ENCODE measurements at regions not wholly inside any gene's neighbourhood (a gene's known extent, or its start where the extent isn't known, plus 50 kb on each side); places are given as distances from the start of the nearest gene placed in this dataset.

DNA sequence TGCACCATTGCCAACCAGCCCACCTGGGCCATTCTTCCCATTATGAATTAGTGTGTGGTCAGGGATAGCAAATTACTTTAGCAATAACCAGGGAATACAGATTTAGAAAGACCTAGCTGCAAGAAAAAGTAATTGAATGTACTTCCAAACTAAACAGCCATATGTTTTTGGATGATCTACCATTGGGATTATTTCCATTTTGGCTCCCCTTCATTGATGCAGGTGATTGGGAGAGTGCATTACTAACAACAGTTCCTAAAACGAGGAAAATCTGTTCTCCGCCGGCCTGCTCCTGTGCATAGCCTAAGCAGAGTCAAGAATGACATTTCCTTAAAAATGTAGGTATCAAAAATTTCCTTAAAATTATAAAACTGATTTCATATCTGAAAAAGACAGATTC lies 58.5 kb downstream of the MAIP1 start:
- no peak for DNase-seq (ENCODE audit: low read depth)

DNA sequence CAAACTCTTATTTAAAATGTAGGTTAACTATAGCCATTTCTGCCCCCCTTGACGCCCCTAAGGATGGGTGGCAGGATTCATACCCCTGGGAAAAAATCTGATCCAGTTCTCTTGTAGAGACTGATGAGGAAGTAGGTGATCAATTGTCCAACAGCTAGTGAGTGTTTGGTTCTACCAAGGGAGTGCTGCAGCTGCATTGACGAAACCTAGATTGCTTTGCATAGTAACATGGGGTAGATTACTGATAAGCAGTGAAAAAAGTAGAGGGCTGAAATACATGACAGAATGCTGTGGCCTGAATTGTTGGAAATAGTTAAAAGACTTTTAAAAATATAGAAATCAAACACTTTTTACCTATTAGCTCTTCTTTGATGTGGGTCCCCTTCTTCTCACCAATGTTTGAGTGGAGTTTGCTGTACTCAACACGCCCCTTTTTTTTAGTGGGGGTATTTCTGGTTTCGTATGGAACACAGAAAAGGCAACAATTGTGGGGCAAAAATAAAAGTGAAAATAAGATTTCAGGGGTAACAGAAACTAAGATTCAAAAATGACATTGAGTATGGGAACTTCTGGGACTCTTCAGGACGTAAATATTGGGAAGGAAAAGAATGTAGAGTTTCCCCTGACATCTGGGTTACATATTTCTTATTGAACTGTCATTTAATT lies 66.2 kb downstream of the MAIP1 start:
- no peak for DNase-seq (ENCODE audit: low read depth)

DNA sequence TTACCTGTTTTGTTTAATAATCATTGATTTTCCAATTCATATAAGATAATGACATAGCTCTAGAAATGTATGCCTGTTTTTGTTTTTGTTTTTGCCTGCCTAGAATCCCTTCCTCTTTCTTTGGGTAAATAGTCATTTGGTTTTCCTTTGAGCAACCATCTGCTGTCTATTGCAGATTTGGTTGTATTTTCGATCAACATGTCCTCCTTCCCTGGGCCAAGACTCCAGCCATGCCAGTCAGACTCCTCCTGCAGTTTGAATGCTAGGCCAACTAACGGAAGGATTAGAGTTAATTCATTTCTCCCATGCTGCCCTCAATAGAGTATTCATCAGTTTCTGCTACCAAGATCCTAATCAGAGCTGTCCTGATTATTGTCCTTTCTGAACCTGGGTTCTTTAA lies 67.1 kb downstream of the MAIP1 start:
- DNase-seq (ENCODE audit: low read depth) = no peak

DNA sequence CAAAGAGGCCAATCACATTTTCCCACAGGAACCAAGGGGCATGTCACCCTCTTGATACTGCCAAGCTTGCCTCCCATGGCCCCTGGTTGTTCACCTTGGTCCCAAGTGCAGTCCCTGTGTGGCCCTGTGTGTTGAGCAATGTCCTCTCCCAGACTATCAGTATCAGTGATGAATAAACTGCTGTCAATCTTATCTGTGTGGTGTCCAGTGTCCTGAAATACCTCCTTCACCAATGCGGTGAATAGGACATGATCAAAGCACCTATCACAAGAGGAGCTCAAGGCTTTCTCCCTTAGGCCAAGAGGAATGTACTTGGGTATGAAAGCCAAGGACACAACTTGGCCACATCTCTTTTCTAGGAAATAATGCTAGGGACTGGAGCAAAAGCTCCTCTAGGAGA lies 68.2 kb downstream of the MAIP1 start:
- DNase-seq (ENCODE audit: low read depth) = no peak

DNA sequence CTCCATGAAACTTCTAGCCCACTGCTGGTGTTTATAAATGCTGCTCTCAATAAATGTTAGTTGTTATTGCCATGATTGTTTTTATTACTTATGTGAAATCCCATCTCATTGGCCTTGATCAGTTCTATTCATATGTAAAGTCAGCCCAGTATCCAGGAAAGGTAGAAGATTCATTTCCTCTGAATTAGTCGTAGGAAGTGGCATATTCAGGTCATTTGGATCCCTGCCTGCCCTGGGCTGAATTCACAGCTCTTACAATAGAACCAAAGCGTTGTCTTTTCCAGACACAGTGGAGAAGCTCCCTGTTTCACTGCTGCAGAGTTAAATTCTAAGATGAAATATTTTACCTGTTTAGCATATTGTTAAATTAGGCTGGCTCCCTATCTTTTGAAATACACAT lies 70.3 kb downstream of the MAIP1 start:
- DNase-seq (ENCODE audit: low read depth) = no peak

DNA sequence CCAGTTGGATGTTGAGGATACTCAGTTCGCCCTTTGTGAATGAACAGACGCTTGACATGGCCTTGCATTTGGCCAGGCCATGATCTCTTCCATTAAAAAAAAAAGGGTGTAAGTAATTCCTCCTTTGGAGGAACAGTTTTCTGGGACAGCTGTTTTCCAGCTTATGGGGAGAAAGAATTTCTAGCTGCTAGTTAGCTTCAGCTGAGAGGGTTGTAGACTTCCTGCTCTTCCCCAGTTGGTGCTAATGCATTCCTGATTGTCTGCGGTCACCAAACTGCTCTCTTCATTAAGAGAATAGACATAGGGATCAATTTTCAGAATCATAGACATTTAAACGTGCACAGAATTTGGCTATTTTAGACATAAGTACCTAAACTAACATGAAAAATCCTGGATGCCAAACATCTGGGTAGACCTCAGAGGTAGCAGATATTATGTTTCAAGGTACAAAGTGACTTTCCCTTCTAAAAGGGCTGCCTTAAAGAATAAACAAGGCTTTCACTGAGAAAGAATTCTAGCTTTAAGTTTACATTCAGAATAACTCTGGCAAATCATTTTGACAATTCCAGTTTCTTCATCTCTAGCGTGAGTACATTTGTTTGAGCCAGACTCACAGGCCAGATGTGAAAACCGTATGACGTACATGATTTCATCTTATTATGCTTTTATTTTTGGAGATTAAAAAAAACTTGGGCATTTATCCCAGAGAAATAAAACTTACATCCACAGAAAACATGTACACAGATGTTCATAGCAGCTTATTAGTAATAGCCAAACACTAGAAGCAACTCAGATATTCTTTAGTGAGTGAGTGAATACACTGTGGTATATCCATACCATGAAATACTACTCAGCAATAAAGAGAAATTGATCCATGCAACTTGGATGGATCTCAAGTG lies 71.2 kb downstream of the MAIP1 start:
- peak; percentile 63 for DNase-seq (ENCODE audit: low read depth)

DNA sequence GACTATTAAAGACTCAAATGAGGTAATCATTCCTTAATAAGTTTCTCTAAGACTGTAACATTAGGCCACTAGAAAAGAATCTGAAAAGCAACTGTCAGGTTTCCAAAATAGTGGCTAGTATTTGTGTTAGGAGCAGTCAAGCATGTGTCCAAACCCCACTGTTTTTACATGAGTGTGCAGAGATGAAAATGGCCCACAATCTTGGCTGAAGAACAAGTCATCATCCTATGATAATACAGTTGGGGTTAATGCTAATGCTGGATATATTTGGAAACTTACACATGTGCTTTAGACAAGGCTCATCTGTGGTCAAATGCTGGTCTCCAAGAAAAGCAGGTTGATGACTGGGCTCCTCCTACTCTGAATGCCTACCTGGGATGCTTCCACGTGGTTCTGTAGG lies 73.6 kb downstream of the MAIP1 start:
- no peak for DNase-seq (ENCODE audit: low read depth)

DNA sequence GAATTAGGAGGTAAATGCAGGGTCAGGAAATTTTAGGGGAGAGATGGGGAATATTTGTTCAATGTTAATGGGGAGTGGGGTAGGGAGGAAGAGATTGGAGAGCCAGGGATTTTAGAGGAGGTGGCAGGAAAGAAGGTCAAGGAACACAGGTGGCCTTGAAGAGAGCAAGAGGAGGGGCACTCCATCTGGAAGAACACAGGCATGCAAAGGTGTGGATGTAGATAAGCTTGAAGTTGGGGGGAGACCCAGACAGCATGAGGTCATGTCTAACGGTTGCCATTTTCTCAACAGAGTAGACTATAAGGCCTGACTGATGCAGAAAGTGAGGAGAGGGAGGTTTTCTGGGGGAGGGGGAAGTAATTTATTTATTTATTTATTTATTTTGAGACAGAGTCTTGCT lies 77.5 kb downstream of the MAIP1 start:
- no peak for DNase-seq (ENCODE audit: low read depth)

DNA sequence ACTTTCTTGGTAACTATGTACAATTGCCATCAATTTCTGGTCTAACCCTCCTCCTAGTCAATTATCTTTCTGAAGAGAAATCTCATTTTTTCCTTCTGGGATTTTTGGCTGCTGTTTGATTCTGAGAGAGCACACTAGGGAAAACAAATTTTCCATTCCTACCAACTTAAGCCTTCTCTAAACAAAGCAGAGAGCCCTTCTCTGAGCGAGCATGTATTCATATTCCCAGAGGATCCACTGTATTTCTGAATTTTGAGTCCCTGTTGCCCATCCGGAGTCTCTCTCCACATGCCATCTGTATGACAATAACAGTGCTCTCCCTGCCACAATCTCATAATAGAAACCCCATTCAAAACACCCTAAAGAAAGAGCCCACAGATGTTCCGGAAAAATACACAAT lies 78.5 kb downstream of the MAIP1 start:
- DNase-seq (ENCODE audit: low read depth) = no peak

DNA sequence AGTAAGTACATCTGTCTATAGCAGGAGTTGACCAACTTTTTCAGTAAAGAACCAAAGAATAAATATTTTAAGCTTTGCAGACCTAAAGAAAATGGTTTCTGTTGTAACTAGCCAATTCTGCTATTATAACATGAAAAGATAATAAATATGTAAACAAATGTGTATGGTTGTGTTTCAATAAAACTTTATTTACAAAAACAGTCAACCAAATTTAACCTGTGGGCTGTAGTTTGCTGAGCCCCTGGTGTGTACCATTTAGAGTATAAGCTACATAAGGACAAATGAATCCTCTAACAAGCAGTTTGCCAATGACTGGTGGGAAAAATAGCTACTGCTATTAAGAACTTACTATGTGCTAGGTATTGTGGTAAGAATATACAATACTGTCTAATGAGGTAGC lies 79.4 kb downstream of the MAIP1 start:
- no peak for DNase-seq (ENCODE audit: low read depth)

DNA sequence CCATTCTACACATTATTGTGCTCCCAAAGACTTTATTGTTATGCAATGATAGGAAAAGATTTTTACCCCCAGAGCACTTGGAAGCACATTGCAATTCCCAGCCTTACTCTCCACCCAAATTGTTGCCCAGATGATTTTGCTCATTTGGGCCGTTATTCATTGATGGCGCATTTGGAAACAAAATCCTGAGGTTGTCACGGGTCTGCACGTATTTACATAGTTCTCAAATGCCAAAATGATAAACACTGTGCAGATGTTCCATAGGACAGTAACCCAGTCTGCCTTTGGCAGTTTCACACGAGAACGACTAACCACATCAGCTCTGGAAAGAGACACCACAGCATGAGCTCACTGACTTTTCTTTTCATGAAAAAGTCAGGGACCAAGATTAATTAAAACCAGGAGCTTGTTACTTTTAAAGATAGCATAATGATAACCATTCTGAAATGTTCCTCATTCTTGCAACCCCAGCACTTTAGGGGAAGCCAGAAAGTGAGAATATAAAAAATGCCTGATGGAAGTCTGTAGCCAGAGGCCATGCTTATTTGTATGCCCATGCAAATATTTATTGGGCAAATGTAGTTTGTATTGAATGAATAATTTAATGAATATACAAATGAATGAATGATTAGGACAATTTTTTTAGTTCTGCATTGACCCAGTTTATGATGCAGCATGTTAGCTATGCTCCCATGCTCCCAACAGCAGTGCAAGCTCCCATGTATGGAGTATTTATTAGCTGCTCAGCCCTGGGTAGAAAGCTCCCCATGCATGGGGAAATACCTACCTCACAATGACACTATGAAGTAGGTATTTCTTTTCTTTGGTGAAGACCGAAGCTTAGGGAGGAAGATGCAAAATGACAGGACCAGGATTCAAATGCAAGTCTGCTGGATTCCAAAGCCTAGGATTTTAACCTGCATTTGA lies 84.6 kb downstream of the MAIP1 start:
- peak; percentile 99 for DNase-seq (ENCODE audit: low read depth)

DNA sequence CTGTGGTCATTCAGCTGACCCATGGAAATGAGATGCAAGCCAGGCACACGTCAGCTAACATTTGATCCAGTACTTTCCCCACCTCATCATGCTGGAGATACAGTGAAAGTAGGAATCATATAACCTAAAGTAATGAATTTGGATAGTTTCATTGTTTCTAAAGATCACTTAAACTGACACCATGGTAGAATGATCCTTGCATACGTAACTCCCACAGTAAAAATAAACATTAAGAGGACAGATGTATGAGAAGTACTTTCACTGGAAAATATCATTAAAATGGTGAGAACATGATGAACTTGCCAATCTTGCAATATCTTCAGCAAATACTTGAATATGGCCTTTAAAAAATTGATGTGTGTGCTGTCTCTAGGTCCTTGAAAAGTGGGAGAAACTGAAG lies 85.4 kb downstream of the MAIP1 start:
- DNase-seq (ENCODE audit: low read depth) = no peak

DNA sequence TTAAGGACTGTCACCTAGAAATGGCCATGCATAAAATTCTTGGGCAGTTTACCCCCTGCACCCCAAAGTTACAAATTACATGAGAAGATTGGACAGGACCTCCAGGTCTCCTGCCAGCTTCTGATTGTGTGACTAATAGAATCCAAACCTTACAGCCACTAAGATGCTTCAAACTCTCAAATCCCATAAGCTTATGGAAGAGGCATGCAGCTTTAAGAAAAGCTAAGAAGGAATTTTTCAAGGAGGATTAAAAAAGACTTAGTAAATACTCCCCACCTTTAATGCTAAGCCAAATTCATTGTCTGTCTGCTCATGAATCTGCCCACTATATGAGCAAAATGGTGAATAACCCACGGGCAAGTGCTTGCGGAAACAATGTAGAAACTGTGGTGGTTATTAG lies 86.3 kb downstream of the MAIP1 start:
- no peak for DNase-seq (ENCODE audit: low read depth)

DNA sequence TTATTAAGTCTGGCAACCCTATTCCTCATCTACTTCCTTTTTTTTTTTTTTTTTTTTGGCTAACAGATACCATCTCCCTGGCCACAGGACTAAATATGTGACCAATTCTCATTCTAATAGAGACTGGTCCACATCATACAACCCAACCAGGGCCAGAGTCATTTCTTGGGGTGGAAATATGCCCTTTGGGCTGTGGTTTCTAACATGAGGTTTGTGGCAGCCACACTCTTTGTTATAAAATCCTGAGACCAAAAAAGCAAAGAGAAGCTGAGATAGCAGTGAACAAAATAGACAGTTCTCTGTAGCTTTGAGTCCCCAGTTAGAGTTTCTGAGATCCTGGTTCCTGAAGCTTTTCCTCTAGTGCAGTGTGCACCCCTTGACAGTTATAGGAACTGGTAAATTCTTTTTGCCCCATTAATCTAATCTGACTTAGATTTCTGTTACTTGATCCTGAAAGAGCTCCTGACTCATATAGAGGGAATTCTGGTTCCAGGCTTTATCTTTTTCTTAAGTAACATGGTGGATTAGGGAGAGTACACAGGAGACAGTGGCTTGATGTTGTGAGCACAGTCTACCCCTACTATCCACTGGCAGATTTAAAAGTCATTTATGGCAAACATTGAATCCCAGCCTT lies 86.8 kb downstream of the MAIP1 start:
- DNase-seq (ENCODE audit: low read depth) = peak; percentile 24

DNA sequence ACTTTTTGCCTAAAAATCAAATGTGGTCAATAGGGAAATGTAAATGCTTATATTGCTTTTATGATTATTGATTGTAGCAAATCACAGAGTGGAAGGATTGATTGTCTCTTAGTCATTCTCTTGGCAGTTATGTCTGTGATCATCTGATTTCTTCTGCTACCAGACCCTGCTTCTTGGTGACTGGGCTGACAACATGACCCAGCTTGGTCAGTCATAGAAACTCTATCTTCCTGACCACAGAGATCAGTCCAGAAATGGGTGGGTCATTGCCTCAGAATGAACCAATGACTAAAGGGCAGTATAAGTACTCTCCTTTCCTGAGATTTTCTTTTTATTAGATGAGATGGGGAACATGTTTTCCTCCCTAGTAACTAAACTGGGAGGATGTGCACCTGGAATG lies 87.6 kb downstream of the MAIP1 start:
- peak; percentile 44 for DNase-seq (ENCODE audit: low read depth)

DNA sequence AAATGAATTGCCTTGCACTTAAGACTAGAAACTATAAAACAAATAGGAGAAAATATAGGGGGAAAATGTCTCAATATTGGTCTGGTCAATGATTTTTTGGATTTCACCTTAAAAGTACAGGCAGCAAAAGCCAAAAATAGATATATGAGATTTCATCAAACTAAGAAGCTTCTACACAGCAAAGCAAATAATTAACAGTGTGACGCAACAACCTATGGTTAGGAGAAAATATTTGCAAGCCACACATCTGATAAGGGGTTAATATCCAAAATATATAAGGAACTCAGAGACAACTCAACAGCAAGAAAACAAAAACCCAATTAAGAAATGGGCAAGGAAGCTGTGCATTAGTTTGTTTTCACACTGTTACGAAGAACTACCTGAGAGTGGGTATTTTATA lies 89.1 kb downstream of the MAIP1 start:
- DNase-seq (ENCODE audit: low read depth) = no peak

DNA sequence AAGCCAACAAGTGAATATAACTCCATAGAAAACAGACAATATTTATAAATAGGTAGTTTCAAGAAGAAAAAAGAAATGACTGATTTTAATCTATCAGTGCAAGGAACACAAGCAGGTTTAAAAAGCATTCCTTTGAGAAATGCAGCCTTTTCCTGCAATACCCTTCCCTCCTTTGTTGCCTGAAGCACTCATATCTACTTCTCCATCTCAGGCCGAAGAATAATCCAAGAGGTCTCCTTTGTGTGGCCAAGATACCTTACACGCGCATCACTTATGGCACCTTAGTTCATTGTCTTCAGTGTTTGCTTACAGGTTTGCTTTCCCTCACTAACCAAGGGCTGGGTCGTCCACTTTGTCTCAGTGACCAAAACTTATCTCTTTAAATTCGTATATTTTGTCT lies 93.0 kb downstream of the MAIP1 start:
- DNase-seq (ENCODE audit: low read depth) = no peak

DNA sequence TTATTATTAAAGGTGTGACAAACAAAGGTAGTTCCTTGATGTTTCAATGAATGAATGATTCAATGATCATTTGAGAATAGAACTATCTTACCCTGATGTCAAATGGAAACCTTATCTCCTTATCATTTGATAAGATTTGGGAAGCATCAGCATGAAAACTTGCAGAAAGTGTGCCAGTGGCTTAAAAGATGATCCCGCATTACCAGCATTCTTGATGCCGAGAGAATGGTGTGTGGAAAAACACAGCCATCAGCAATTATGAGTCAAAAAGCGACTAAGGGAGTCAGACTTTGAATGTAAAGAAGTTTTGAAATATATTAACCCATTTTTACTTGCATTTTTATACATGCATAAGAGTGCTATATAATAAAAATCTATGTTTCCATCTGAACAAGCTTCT lies 93.7 kb downstream of the MAIP1 start:
- no peak for DNase-seq (ENCODE audit: low read depth)

DNA sequence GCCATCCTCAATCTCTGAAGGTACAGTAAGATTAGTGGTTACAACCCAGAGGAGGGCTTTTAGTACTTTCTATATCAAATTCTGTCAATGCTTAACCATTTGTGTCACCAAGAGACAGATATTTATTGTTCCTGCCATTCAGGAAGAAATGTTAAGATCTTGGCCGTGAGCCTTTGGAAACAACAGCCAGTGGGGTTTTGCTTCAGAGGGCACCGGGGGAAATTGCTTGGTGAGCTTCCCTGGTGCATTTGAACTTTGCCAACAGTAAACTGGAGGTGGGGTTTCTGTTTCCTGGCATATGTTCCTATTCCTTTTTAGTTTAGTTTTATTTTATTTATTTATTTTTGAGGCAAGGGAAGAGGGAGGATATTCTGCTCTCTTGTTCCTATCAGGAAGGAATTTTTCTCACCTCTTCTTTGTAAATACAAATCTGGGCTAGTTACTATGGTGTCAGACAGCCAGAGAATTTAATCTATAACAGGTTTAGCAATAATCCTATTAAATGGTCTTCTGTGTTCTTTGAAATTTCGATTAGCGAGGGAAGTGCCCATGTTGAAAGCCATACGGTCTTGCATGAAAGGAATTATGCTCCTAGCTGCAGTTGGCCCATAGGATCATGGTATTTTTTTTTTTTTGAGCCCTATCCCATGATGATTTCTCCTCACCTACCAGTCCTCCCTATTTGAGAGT lies 95.7 kb downstream of the MAIP1 start:
- no peak for DNase-seq (ENCODE audit: low read depth)

DNA sequence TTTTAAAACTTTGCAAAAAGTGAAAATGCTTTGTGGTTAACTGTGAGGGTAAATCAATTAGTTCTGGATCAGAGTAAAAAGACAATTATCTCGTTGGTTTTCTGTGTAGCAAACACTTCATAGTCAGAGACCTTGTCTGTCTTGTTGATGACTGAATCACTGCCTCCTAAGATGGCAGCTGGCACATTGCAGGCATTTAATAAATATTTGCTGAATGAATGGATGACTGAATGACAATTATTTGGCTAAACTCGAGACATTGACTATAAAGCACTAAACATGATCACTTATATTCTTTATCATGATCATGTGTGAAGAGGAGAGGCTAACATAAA lies 96.2 kb downstream of the MAIP1 start:
- no peak for DNase-seq (ENCODE audit: low read depth)

DNA sequence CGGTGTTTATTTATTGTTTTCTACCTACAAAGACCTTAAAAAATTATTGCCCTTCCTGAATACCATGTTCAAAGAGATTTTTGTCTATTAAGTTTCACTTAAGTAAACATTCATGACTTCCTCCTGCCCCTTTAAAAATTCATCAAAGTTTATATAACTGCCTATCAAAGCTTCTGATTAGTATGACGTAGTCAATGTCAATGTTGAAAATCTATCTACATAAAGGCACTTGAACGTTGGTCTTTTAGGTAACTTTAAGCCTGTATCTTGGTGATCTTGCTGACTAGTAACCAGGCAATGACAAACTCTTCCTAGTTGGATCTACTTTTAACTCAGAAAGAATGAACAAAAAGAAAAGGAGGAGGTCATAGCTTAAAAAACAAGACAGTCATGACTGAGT lies 97.2 kb downstream of the MAIP1 start:
- DNase-seq (ENCODE audit: low read depth) = no peak
